HG03175 (cell line): ENCODE measurements at regions not wholly inside any gene's neighbourhood (a gene's known extent, or its start where the extent isn't known, plus 50 kb on each side); places are given as distances from the start of the nearest gene placed in this dataset.
"Not testable (repeated sequence)": the region's sequence is repeated elsewhere in the genome, so short reads cannot be mapped to it uniquely, and the experiment has no call there.

Experiments
- ATAC-seq: cut with Tn5 transposase; IDR thresholded peaks from one replicate; pipeline ENCODE4 v1.9.1; 2021; ENCODE audit warnings: mild to moderate bottlenecking, moderate library complexity; ENCODE audit not compliant: unreplicated experiment

DNA sequence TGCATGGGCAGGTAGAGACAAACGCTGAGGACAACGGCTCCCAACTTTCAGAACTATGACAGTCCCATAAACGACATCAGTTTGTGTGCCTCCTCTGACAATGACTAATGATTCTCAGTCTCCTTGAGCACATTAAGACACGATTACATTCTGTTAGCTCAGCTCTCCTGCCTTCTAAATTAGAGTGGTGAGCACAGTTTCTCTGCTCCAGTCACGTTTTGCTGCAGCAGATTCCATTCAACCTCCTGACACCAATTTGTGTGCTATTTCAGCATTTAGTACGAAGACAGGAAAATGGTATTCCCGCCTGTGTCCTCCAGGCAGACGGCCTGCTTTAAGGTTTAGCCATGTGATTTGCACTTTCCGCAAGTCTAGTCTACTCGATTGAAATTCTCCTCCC, 458.4 kb upstream of the CFAP20DC start:
- ATAC-seq, result no peak

DNA sequence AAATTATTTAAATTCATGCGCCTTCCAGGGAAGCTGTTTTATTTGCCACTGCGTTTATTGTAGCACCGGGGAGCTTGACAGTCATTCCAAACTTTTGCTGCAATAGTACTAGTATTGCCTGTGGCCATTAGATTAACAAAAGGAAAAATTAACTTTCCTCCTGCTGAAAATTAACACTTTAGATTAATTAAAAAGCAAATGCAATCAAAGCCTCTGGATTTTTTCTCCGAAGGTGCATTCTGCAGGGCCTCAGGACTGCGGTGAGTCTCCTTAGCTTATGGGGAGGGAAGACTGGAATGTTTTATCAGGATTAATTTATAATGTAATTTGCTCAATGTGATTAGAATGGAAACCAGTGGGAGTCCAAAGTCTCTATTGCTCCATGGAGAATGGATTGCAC, 456.4 kb upstream of the CFAP20DC start:
- no peak for ATAC-seq

DNA sequence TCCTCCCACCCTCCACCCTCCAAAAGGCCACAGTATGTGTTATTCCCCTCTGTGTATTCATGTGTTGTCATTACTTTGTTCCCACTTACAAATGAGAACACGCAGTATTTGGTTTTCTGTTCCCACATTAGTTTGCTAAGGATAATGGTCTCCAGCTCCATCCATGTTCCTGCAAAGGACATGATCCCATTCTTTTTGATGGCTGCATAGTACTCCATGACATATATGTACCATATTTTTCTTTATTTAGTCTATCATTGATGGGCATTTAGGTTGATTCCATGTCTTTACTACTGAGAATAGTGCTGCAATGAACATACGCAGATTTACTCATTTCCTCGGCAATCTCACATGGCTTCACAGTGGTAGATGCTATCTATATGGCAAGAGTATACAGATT, 453.6 kb upstream of the CFAP20DC start:
- no peak for ATAC-seq

DNA sequence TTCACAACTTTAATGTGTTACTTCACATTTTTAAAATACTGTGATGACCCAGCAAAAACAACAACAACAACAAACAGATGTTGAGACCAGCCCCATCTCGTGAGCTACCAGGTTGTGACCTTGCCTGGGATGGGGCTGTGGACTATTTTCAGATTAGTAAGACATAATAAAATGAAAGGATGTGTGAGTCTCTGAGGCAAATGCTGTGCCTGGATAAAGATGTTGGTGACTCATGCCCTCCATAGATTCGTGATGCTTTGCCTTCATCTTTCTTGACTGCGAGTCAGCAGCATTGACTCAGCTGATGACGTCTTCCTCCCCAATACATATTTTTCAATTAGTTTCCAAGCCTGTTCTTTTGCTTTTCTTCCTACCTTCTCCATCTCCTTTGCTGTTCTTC, 453.0 kb upstream of the CFAP20DC start:
- no peak for ATAC-seq

DNA sequence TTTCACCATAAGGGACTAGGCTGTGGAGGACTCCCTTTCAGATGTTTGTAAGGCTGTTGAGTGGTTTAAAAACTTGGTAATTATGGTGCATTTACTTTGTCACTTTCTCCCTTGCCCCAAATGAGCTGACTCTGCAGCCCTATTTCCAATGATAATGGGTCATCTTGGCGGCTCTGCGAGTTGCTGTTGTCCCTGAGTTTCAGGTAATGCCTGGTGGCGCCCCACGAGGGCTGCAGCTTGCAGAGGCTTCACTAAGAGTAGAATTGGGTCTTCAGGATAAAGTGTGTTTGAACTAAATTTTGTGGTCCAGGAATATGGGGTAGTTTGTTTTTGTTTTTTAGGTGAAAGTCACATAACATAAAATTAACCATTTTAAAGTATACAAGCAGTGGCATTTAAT, 450.1 kb upstream of the CFAP20DC start:
- ATAC-seq, result no peak

DNA sequence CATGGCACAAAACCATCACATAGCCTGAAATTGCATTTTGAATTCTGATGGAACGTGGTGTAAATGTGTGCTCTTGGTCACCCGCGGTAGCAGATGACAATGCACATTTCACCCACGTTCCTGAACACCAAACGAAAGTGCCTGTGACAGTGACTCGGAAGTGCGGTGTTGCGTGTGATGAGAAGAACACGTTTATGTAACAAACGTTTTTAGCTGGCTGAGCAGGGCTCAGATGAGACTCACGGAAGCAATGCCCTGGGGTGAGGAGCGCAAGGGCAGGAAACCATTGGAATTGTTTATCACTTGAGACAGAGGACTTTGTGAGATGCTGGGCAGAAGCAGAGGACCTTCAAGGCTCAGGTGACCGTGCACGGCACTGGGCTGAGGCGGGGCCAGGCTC, 449.2 kb upstream of the CFAP20DC start:
- ATAC-seq, result no peak

DNA sequence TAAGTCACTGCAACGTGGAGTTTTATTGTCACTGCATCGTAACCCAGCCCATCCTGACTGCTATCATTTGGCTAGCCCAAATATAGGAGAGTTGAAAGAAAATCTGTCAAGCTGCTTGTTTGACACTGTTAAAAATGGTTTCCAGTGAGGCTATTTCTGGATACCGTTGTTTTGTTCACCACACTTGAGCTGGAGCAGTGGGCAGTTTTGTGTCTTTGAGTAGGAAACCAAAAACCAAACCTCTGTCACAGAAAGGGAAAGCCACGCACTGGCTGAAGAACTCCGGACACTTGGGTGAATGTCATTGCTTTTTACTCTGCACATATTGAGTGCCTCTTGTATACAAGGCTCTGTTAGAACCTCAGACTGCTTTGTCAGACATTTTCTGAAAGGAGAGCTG, 446.4 kb upstream of the CFAP20DC start:
- ATAC-seq, result no peak

DNA sequence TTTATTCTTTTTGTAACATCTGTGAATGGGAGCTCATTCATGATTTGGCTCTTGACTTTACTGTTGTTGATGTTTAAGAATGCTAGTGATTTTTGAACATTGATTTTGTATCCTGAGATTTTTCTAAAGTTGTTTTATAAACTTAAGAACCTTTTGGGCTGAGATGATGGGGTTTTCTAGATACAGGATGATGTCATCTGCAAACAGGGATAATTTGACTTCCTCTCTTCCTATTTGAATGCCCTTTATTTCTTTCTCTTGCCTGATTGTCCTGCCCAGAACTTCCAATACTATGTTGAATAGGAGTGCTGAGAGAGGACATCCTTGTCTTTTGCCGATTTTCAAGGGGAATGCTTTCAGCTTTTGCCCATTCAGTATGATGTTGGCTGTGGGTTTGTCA, 445.1 kb upstream of the CFAP20DC start:
- not testable (repeated sequence) for ATAC-seq

DNA sequence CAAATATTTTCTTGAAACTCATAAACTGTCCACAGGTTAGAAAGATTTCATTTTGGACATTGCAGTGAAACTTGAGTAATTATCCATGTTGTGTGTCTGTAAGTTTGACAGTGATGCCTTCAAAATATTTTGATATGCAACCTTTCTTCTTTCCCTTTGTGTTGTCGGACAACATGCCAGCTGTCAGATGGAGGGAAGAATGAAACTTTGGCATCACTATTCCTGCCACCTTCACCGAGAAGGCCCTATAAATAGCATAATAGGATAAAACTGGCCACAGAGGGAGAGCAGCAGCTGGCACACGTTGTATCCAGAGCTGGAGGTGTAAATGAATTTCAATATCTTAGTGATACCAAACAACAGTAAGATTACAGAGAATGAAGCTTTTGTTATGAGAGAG, 436.7 kb upstream of the CFAP20DC start:
- no peak for ATAC-seq

DNA sequence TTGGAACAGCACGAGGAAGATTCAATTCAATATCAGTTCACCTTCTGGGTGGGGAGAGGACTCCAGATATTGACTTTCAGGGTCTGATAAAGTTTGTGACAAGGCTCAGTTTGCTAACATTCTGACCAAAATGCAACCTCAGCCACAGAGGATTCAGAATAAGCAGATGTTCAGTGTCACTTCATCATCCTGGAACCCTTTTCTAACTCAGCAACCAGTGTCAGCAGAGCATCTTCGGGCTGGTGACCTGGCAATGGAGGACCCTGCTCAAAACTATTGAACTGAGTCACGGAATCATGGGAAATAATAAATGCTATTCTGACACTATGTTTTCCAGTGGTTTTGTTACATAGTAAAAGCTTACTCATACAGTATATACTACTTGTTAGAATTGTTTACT, 433.4 kb upstream of the CFAP20DC start:
- no peak for ATAC-seq

DNA sequence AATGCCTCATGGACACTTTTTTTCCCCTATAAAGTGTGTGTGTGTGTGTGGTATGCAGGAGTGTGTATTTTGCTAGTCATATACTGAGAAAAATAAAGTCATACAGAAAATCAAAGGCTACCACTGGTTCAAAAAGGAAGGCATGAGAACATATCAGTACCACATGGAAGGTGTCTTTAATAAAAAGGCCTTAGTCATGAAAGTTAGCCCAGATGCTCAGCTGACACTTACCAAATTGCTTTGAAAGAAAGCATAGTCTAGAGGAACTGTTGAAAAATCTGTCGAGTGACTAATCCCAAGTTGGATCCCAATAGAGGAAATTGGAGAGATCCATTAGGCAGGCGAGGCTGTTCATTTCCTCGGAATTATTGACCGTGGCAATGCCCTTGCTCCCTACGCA, 432.9 kb upstream of the CFAP20DC start:
- no peak for ATAC-seq

DNA sequence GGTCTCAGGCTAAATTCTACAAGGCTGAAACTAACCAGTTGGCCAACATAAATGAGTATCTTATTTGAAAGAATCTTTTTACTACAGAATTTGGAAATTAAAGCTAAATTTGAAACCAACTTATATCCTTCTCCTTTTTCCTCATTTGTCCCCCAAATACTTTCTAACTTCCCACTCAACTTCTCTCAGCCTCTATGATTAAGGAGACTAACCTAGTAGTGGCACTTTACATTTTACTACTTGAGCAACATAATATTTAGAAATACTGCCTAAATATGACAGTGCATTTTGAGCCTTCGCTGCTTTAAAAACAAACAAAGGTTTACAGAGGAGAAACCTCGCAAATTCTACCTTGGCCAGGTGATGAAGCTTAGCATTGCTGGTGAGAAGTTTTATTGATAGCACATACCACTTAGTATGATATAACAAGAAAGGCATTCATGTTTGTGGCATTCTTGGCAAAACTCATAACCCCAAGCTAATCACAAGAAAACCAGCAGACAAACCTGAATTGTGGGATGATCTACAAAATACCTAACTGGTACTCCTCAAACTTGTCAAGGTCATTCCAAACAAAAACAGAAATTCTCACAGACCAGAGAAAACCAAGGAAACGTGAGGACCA, 432.1 kb upstream of the CFAP20DC start:
- ATAC-seq, result no peak

DNA sequence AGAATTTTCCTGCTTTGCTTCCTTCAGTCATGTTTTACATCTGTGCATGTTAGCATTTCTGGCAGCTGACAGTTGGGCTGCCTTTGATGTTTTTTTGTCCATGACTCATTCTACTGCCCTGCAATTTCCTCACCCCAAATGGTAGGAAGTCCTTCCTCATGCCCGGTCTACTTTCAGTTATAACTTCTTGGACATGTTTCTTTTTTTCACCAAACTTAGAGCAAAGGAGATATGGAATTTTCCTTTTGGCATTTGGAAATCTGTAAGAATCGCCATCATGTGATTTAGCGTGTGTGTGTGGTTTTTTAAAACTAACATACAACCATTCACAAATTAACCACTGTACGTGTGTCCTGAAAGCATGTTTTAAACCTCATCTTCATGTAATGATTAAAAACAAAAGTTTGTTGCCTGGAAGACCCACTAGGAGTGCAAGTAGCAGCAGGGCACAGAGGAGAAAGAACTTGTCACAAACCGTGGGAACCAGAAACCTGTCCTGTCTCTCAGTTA, 430.7 kb upstream of the CFAP20DC start:
- peak; percentile 86 for ATAC-seq

DNA sequence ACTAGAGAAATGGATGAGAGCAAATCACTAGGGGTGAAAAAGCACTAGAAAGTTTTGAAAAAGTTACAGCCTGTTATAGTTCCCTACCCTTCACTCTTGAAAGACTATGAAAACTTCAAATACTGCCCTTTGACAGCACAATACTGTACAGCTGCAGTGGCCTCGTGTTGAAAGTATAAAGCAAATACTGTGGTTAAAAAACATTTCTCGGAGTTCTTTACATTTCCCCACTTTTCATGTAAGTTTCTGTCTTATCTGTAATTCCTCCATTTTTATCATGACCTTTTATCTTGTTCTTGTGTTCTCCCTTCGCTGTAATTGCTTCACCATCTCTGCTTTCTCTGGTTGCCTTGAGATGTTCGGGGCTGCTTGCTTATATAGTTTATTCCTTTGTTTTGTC, 423.8 kb upstream of the CFAP20DC start:
- no peak for ATAC-seq

DNA sequence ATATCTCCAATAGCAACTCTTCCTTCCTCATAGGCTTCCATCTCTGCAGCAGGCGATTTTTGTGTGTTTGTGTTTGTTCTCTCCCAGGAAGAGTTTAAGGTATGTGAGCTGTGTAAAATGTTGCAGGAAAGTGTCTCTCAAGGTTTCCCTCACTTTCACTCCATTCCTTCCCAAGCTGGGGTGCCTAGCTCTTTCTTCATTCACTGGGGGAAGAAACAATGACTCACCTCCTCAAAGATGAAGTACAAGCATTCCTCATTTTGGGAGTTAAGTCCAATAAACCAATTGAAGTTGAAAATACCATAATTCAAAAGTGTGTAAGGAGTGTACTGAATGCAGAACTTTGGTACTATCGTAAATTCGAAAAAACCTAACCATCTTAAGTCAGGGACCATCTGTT, 422.7 kb upstream of the CFAP20DC start:
- no peak for ATAC-seq

DNA sequence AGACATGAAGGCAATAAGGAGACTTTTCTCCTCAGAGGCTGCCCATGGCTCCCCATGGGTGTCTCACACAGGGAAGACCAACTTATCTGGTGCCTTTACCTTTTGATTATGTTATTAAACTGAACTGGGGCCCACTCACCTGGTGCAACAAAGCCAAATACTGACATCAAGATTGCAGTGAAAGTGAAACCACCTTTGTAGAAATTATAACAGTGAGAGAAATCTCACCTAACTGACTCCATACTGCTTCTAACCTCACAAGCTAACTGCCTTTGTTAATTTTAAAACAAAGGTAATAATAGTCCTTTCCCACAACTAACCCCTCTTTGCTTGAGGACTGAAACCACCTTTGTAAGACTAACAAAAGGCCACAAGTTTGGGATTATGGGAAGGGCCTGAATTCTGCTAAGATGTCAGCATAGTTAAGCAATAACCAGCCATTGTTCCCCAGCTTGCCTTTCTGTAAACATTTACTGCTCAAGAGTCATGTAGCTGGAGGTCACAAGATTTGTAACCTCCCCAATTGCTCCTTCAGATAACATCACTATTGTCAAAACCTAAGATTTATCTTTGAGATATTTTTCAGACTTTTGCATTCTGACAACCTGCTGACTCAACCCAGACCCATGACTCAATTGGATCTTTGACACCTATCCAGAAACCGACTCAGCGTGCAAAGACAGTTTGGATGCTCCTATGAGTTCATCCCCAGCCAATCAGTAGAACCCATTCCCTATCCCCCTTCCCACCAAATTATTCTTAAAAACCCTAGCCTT, 420.3 kb upstream of the CFAP20DC start:
- ATAC-seq, result peak; percentile 45

DNA sequence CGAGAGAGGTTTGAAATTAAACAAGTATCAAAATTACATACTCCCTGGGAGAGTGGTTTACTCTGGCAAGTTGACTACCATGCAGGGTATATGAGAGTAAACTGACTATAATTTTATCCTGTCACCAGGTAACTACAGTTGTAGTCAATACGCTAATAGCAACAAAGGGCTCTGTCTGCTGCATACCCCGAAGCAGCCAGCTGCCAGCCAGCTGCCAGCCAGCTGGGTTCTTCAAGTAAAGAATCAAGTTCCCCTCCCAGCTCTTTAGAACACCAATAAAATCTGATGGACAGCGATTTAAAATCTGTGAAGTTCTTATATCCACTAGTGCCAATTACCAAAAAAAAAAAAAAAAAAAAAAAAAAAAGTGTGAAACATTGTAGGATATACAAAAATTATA, 417.7 kb upstream of the CFAP20DC start:
- no peak for ATAC-seq

DNA sequence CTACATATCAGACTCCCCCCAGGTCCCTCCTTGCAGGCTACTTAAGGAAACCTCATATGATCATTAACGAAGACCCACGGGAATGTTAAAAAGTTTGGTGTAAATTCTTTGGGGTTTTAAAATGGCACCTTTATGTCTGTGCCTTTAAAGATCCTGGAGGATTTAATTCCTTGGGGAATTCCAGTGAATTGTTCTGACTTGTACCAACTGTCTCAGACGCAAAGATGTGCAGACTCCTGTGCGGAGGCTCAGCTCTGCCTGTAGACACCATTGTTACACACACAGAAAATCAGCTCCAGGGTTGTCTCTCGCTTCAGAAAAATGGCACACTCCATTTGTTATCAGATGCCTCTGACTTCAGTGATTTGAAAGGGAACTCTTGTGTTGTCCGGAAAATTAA, 414.4 kb upstream of the CFAP20DC start:
- ATAC-seq, result no peak

DNA sequence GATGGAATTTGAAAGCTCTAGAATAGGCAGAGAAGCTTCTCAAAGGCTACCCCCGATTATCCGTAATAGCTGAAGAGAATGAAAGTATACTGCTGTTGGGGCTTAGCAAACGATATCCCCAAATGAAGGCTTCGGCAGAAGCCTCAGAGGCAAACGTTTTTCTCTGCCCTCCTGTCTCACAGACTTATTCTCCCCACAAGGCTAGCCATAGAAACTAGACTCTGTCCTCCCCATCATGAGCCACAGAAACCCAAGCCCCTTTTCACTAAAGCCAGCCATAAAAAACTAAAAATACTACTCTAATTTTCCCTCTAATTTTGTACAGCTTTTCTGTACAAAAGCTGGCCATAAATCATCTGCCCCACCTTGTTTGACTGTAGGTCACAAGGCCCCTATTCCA, 413.4 kb upstream of the CFAP20DC start:
- ATAC-seq, result no peak

DNA sequence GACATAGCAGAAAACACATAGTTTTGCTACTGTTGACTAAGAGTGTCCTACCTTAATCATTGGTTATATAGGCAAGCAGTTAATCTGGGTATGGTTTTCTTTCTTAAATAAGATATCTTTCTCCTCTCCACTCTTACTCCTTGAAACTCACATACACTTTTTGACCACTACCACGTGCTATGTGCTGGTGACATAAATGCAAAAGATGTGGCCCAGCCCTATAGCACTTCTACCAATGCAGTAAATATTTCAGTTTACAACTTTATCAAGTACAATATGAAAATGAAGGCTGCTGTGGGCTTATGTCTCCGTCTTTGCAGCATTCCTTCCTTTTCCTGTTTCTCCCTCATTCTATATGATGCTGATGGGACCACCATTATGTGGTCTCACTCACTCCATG, 410.2 kb upstream of the CFAP20DC start:
- ATAC-seq, result no peak

DNA sequence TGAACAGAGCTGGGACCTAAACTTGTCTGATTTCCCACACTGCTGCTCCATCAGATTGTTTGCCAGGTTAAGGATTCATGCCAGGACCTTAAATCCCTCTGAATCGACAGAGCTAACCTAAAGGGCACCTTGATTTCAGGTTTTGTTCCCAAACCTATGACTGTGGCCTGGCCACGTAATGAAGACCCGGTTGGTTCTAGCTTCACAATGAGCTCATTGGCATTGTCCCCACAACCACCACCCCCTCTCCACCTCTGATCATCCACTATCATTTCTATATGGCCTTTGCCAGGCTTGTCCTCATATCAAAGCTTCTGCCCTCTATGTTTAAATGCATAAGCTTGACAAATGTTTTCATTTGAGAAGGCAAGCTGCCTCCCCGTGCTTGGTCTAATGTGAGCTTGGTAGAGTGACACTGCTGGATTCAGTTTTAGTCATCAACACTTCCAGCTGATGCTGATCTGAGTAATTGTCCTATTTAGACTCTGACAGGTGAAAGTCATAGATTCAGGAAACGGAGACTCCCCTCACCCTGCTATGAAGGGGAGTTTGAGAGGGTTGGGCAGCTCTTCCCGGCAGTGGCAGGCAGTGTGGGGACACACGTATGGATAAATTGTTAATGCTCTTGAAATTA, 407.1 kb upstream of the CFAP20DC start:
- peak; percentile 97 for ATAC-seq
